ENCODE measurements at regions not wholly inside any gene's neighbourhood (a gene's known extent, or its start where the extent isn't known, plus 50 kb on each side); places are given as distances from the start of the nearest gene placed in this dataset.
A peak's percentile ranks its signal among the peaks of the same experiment; 100 is the strongest.
"Not testable (repeated sequence)": the region's sequence is repeated elsewhere in the genome, so short reads cannot be mapped to it uniquely, and the experiment has no call there.

GRCh38 chr12:67760586-67761275 lies 112.2 kb downstream of the DYRK2 start:
- no peak for DNase-seq

DNA sequence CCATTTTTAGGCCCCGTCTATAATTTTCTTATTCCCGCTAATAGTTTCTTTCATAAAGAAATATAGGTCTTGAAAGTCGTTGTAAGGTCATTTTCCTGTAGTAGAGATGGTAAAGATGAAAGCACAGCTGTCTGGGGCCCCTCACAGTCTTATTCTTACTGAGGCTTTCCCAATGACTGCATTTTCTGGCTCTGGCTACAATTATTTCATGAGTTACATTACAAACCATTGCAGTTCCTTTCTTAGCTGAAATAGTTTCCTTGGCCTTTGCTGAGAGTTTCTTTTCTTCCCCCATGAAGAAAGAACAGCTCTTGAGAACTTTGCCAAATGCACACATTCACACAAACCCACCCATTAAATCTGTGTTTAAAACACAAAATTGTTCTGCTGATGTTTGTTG lies 113.0 kb downstream of the DYRK2 start:
- DNase-seq: no peak

- DNase-seq: no peak
Measured at GRCh38 chr12:67764055-67764454, 115.5 kb downstream of the DYRK2 start.

DNA sequence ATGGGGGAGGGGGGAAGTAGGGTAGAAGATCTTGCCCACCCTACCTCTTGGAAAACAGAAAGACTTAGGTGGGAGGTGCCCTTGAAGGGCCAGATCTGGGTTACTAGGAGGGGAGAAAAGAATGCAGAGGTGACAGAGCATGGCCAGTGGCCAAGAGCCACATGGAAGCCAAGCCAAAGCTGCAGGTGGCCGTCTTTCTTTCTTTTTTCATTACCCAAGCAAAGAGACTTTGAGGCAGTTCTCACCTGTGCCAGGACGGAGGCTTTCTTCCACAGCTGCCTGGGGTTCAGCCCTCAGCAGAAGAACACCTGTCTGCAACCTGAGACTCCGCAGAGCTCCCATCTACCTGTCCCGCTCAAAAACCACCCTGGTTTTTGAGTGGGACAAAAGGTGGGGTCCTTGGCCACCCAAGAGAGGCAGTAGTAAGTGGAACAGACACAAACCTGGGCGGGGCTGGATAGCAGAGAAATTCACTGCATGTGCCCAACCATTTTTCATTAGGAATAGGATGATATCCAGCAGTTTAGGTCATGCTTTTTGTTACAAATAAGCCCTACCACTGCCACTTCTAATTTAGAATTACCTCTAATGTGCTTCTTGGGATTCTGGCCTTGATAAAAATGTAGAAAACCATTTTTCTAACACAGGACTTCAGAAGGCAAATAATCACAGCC lies 116.5 kb downstream of the DYRK2 start:
- DNase-seq: no peak

DNA sequence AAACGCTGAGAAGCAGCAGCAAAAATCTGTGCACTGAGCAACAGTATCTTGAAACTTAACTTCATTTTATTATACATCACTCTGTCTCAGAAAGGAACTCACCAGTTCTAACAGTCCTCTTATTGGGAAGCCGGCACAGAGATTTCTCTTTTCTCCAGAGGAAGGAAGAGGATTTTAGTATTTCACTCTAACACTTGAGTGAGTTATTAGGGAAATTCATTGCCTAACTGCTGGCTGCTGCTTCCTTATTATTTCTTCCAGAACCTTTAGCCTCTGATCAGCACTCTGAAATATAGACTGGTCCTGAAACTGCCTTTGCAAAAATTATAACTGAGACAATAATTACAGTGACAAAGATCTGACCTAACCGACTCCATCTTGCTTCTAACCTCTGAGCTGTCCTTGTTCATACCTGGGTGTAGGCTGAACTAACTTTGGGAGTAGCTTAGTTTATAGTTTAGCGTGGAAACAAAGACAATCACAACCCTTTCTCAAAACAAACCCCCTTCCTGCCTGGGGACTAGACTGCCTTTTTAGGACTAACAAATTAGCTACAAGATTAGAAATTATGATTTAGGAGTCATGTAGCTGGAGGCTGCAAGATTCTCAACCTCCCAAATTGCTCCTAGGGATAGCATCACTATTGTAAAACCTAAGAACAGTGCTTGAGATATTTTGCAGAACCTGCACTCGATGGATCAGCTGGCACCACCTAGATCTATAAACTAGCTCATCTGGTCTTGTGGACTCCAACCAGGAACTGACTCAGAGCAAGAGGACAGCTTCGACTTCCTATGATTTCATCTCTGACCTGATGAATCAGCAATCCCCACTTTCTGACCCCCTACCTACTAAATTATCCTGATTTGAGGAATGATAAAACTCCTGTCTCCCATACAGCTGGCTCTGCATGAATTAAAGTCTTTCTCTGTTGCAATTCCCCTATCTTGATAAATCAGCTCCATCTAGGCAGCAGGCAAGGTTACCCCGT lies 117.5 kb downstream of the DYRK2 start:
- no peak for DNase-seq

- DNase-seq: no peak
Measured at GRCh38 chr12:67772267-67773169, 124.0 kb downstream of the DYRK2 start.

DNA sequence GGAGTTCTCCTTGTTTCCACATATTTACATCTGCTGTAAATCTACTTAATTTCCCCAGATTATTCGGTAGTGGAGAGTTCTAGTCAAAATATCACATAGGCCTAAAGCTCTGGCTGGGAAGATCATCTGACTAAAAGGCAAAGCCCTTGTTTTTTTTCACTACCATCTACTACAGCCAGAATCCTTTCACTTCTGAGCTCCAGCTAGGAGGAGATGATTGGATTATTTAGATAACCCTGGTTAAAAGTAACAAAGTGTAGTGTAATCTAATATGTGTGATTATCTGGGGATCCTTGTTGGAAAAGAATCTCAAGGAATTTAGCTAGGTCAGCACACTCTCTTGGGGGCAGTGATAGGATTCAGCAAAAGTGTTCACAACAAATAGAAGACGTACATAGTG lies 125.4 kb downstream of the DYRK2 start:
- DNase-seq: no peak

GRCh38 chr12:67774983-67775587 lies 126.5 kb downstream of the DYRK2 start:
- no peak for DNase-seq

- DNase-seq: no peak
Measured at GRCh38 chr12:67780580-67781084, 132.1 kb downstream of the DYRK2 start.

DNA sequence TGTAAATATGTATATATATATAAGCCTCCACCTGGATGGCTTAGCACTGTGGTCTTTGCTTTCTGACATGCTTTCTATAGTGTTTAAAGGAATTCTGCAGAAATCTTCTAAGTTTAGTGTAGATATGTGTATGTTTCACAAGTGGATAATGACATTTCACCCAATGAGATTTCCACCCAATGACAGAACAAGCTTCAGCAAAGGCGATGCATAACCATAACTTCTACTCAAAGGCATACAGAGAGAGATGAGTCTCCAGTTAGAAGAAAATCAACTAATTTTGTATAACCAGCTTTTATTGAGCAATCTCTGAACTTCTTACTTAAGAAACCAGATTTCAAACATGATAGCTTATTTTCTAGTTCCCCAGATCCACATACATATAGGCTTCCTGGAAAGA lies 134.0 kb downstream of the DYRK2 start:
- DNase-seq: no peak

DNA sequence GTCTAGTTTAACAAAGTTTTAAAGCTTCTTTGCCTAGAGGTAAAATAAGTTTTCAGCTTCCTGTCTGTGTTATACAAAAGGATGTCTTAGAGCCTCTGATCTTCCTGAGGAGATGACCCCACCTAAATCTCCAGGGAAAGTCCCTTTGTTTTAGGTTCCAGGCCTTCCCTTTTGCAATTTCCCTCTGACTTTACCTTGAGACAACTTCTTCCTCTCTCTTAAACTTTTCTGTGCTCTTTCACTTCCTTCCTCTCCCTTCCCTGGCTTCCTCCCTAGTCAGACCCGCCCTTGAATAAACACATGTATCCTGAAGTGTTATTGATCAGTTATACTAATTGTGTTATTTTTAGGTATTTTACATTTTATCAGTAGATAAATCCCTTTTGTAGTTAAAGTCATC lies 134.8 kb downstream of the DYRK2 start:
- no peak for DNase-seq

DNA sequence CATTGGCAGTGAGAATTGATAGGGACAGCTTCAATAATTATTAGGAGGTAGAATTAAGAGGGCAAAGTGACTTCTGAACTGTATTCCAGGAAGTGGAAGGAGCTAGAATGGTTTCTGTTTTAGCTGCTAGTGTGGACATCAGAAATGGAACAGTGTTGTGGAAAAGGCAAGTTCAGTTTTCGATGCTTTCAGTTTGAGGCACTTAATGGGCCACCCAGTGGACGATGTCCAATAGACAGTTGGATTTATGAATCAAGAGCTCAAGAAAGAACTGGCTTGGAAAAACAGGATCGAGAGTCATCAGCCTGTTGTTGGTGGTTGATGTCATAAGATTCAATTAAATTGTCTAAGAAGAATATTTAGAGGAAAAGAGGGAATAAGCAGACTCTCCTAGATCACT lies 136.3 kb downstream of the DYRK2 start:
- DNase-seq: no peak

DNA sequence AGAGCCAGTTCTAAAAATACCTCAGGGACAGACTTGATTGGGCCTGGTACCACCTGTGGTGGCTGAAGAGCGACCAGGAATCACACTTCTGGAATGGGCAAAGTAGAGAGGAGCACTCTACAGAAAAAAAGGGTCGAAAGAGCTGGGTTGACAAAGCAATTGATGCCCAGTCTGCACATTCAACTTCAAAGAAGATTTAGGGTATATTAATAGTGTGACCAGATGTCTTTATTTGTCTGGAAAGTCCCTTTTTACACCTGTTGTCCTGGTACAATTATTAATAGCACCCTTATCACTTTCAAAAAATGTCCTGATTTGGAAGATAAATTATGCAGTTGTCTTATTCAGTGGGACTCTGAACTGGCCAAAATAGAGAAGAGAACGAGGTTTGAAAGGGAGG lies 137.5 kb downstream of the DYRK2 start:
- DNase-seq: no peak

DNA sequence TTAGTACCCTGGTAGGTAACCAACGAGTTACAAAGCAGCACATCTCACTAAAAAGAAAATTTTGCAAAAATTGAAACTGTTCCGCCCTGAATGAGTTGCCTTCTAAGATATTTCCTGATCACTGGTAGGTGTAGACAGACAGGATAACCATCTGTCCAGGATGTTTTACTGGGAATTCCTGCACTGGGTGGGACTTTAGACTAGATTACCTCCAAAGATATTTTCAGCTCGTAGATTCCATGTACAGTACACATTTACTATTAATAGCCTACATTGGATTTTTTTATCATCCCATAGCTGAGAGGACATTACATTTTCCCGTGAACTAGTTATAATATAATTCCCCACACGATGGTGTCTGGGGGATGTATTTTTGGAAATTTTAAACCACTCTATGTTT lies 139.6 kb downstream of the DYRK2 start:
- DNase-seq: no peak

DNA sequence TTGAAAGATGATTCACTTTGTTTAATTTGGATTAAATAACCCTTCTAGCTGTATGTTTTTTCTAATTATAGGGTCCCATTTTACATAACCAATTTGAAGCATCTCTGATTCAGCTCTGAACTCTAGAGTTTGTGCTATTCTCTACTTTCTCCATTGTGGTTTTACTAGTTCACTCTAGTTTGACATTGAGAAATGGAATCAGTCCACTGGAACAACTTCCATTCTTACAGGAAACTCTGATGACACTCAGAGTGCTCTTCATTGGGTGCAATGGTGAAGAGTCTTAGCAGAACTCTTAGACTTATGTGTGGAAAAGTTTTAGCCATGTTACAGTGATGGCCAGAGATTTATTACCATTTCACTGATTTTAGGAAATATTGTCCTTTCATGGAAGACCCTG lies 140.7 kb downstream of the DYRK2 start:
- DNase-seq: no peak

DNA sequence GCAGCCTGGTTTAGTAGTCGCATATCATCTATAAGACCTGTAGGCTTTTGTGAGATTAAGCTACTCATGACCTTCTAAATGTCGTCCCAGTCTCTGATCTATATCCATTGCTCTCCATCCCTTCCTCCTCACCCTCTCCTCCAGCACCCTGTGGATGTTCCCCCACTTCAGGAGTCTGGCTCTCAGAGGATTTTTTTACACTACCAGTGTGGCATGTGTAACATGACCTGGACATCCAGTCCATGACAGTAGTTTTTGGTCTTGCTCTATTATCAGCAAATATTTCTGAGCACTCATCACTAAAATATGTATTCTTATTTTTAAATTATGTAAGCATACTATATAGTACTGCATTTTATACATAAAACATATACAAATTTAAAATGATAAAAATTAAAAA lies 142.1 kb downstream of the DYRK2 start:
- DNase-seq: no peak

- DNase-seq: not testable (repeated sequence)
Measured at GRCh38 chr12:67791362-67791761, 142.8 kb downstream of the DYRK2 start.

- peak; percentile 10 for DNase-seq
Measured at GRCh38 chr12:67792185-67792584, 143.6 kb downstream of the DYRK2 start.

- no peak for DNase-seq
Measured at GRCh38 chr12:67794161-67794560, 145.6 kb downstream of the DYRK2 start.

DNA sequence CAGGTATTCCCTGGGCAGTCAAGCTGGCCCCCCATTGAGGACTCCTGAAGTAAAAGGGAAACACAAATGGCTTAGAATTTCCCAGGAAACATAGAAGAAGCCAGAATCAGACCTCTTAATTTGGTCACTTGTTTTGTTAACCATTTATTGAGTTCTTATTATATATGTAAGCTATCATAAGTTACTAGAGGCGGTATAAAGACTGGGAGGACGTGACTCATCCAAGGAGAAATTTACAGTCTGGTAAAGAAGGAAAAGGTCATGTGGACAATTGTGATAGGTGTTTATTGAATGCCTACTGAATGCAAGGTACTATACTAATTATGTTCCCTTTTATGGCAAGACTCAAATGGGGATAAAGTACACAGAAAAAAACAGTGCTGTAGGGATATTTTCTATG lies 146.7 kb downstream of the DYRK2 start:
- no peak for DNase-seq

GRCh38 chr12:67797185-67797741 lies 148.7 kb downstream of the DYRK2 start:
- DNase-seq: no peak

GRCh38 chr12:67797753-67798152 lies 149.2 kb downstream of the DYRK2 start:
- no peak for DNase-seq
